Neural cell (in vitro differentiated cells): ENCODE measurements at regions not wholly inside any gene's neighbourhood (a gene's known extent, or its start where the extent isn't known, plus 50 kb on each side); places are given as distances from the start of the nearest gene placed in this dataset.

Experiments
- H2AFZ ChIP-seq: fragments of 200-600, 300-800 bp; sonication (generic), shearing (Covaris generic); 2 replicates; pipeline ENCODE4 v1.6.0; 2014; ENCODE audit warnings: low read depth, mild to moderate bottlenecking, antibody characterized with exemption, low read length, moderate library complexity
- H3F3A ChIP-seq: fragments of 200-600 bp; shearing (Covaris generic); 2 replicates; pipeline ENCODE4 v1.6.1; 2016; ENCODE audit warnings: mild to moderate bottlenecking, moderate library complexity, mixed read lengths, antibody characterized with exemption, low read length; ENCODE audit not compliant: insufficient read depth, poor library complexity, severe bottlenecking
- H3K27ac ChIP-seq: fragments of 200-600, 300-800 bp; sonication (generic), shearing (Covaris generic); 2 replicates; pipeline ENCODE4 v1.5.1; 2014; ENCODE audit warnings: mild to moderate bottlenecking, low read length, moderate library complexity
- H3K27me3 ChIP-seq: fragments of 300-800, 200-600 bp; sonication (generic), shearing (Covaris generic); 2 replicates; pipeline ENCODE4 v1.6.0; 2014; ENCODE audit warnings: mild to moderate bottlenecking, low read depth, low read length, moderate library complexity; ENCODE audit not compliant: insufficient read depth
- H3K36me3 ChIP-seq: fragments of 300-800, 200-600 bp; sonication (generic), shearing (Covaris generic); 2 replicates; pipeline ENCODE4 v1.5.1; 2014; ENCODE audit warnings: mild to moderate bottlenecking, antibody characterized with exemption, low read length, moderate library complexity; ENCODE audit not compliant: insufficient read depth
- H3K4me2 ChIP-seq: fragments of 300-800, 200-600 bp; sonication (generic), shearing (Covaris generic); 2 replicates; pipeline ENCODE4 v1.6.0; 2014; ENCODE audit warnings: mild to moderate bottlenecking, low read length
- H3K4me3 ChIP-seq: fragments of 300-800, 200-600 bp; sonication (generic), shearing (Covaris generic); 2 replicates; pipeline ENCODE4 v1.5.1; 2014; ENCODE audit warnings: mild to moderate bottlenecking, low read length, moderate library complexity
- H3K79me2 ChIP-seq: fragments of 200-600 bp; shearing (Covaris generic); replicated peaks from 2 replicates; pipeline ENCODE4 v1.6.0; 2014; ENCODE audit warnings: mild to moderate bottlenecking, low read length, moderate library complexity; ENCODE audit not compliant: insufficient read depth
- H3K9ac ChIP-seq: fragments of 300-800, 200-600 bp; sonication (generic), shearing (Covaris generic); 2 replicates; pipeline ENCODE4 v1.6.1; 2016; ENCODE audit warnings: mild to moderate bottlenecking, low read length, mixed read lengths
- H3K9me2 ChIP-seq: fragments of 200-600 bp; shearing (Covaris generic); 2 replicates; pipeline ENCODE4 v1.6.1; 2016; ENCODE audit warnings: mild to moderate bottlenecking, low read length, mixed read lengths; ENCODE audit not compliant: insufficient read depth
- H3K9me3 ChIP-seq: fragments of 200-600, 300-800 bp; sonication (generic), shearing (Covaris generic); 2 replicates; pipeline ENCODE4 v1.6.1; 2016; ENCODE audit warnings: mild to moderate bottlenecking, mixed run types, low read length, moderate library complexity, mixed read lengths
- H4K20me1 ChIP-seq: fragments of 200-600 bp; shearing (Covaris generic); 2 replicates; pipeline ENCODE4 v1.6.1; 2016; ENCODE audit warnings: mild to moderate bottlenecking, mixed run types; ENCODE audit not compliant: insufficient read depth
- EP300 ChIP-seq: fragments of 450-650 bp; conservative IDR thresholded peaks from 2 replicates; pipeline ENCODE4 v1.6.1; 2014; ENCODE audit warnings: antibody characterized with exemption, mild to moderate bottlenecking, moderate library complexity; ENCODE audit not compliant: poor library complexity, severe bottlenecking
- EZH2 ChIP-seq: fragments of 200-600, 300-800 bp; shearing (Covaris generic), sonication (generic); IDR thresholded peaks from 2 replicates; pipeline ENCODE4 v1.6.1; 2014; ENCODE audit warnings: antibody characterized with exemption, low read length, borderline replicate concordance, mild to moderate bottlenecking; ENCODE audit not compliant: insufficient read depth, poor library complexity, severe bottlenecking
- MXI1 ChIP-seq: fragments of 450-650 bp; conservative IDR thresholded peaks from 2 replicates; pipeline ENCODE4 v1.6.1; 2014; ENCODE audit warnings: antibody characterized with exemption, mild to moderate bottlenecking; ENCODE audit not compliant: poor library complexity, severe bottlenecking
- POLR2AphosphoS5 ChIP-seq: IDR thresholded peaks from 2 replicates; pipeline ENCODE4 v1.6.1; 2012
- RAD21 ChIP-seq: fragments of 450-650 bp; conservative IDR thresholded peaks from 2 replicates; pipeline ENCODE4 v1.6.1; 2014; ENCODE audit warnings: antibody characterized with exemption, mild to moderate bottlenecking, moderate library complexity
- SMC3 ChIP-seq: fragments of 450-650 bp; conservative IDR thresholded peaks from 2 replicates; pipeline ENCODE4 v1.6.1; 2014; ENCODE audit warnings: antibody characterized with exemption, mild to moderate bottlenecking, moderate library complexity; ENCODE audit not compliant: poor library complexity
- TAF1 ChIP-seq: IDR thresholded peaks from 2 replicates; pipeline ENCODE4 v1.6.1; 2012; ENCODE audit warnings: low read depth
- TF ChIP-seq, protein P1 (sequence below): IDR thresholded peaks from 2 replicates; pipeline ENCODE4 v1.6.1; 2012; ENCODE audit warnings: borderline replicate concordance
- TF ChIP-seq, protein P2 (sequence below): fragments of 450-650 bp; IDR thresholded peaks from 2 replicates; pipeline ENCODE4 v1.5.1; 2014; ENCODE audit warnings: antibody characterized with exemption, mild to moderate bottlenecking, moderate library complexity; ENCODE audit not compliant: poor library complexity, severe bottlenecking

DNA sequence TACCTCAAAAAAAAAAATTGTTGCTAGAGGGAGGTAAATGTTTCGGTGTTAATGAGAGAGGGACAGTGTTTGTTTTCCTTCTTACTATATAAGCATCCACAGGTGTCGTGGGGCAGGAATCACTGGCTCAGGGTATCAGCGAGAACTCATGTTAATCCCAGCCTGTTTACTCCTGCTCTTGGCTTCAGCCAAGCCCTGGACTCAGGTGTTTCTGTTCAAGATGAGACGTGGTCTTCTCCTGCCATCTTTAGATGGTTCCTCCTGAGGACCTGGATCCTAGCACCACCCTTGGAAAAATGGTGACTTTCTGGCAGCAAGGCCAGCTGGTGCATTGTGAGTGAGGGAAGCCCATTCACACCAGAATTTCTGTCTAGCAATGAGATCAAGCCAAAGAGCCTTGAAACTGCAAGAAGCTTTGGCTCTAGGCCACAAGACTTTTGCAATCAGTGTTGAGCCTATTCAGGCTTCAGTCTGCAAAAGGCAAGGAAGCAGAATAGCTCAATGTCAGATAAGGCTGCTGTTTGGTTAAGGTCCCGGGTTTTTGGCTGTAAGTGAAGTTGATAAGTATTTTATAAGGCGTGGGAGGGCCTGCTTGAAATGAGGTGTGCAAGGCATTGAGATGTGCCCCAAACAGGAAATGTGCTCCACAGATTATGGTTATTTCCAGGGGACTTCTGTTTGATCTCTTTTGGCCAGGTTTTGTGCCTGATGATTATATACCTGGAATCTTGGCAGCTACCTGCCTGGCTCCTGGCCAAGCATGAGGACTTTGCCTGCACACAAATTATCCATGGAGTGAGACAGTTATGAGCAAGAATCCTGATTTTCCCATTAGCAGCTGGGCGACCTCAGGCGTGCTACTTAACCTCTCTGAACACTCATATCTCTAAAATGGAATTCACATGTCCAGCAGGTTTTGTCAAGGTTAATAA lies 99.8 kb downstream of the TENT4A start:
- H3K4me3 ChIP-seq, result no peak overlapping the region
- H2AFZ ChIP-seq, result no peak overlapping the region
- no peaks in the 10 kb centered on the region for H3K9me3 ChIP-seq
- no peaks in the 10 kb centered on the region for H3K9me2 ChIP-seq
- no peaks in the 10 kb centered on the region for H4K20me1 ChIP-seq
- H3K27ac ChIP-seq, result no peak overlapping the region
- H3K9ac ChIP-seq, result no peak overlapping the region
- no peaks in the 10 kb centered on the region for H3K27me3 ChIP-seq
- H3K79me2 ChIP-seq, result no peaks in the 10 kb centered on the region
- no peaks in the 10 kb centered on the region for H3K36me3 ChIP-seq
- TF ChIP-seq EP300, result no peak
- TF ChIP-seq, protein P1, sequence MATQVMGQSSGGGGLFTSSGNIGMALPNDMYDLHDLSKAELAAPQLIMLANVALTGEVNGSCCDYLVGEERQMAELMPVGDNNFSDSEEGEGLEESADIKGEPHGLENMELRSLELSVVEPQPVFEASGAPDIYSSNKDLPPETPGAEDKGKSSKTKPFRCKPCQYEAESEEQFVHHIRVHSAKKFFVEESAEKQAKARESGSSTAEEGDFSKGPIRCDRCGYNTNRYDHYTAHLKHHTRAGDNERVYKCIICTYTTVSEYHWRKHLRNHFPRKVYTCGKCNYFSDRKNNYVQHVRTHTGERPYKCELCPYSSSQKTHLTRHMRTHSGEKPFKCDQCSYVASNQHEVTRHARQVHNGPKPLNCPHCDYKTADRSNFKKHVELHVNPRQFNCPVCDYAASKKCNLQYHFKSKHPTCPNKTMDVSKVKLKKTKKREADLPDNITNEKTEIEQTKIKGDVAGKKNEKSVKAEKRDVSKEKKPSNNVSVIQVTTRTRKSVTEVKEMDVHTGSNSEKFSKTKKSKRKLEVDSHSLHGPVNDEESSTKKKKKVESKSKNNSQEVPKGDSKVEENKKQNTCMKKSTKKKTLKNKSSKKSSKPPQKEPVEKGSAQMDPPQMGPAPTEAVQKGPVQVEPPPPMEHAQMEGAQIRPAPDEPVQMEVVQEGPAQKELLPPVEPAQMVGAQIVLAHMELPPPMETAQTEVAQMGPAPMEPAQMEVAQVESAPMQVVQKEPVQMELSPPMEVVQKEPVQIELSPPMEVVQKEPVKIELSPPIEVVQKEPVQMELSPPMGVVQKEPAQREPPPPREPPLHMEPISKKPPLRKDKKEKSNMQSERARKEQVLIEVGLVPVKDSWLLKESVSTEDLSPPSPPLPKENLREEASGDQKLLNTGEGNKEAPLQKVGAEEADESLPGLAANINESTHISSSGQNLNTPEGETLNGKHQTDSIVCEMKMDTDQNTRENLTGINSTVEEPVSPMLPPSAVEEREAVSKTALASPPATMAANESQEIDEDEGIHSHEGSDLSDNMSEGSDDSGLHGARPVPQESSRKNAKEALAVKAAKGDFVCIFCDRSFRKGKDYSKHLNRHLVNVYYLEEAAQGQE, result no peak
- TF ChIP-seq EZH2, result no peak
- TF ChIP-seq TAF1, result no peak
- no peak for TF ChIP-seq RAD21
- TF ChIP-seq, protein P2, sequence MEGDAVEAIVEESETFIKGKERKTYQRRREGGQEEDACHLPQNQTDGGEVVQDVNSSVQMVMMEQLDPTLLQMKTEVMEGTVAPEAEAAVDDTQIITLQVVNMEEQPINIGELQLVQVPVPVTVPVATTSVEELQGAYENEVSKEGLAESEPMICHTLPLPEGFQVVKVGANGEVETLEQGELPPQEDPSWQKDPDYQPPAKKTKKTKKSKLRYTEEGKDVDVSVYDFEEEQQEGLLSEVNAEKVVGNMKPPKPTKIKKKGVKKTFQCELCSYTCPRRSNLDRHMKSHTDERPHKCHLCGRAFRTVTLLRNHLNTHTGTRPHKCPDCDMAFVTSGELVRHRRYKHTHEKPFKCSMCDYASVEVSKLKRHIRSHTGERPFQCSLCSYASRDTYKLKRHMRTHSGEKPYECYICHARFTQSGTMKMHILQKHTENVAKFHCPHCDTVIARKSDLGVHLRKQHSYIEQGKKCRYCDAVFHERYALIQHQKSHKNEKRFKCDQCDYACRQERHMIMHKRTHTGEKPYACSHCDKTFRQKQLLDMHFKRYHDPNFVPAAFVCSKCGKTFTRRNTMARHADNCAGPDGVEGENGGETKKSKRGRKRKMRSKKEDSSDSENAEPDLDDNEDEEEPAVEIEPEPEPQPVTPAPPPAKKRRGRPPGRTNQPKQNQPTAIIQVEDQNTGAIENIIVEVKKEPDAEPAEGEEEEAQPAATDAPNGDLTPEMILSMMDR, result no peak
- TF ChIP-seq SMC3, result no peak
- TF ChIP-seq MXI1, result no peak
- no peak for TF ChIP-seq POLR2AphosphoS5
- H3F3A ChIP-seq, result no peaks in the 10 kb centered on the region
- H3K4me2 ChIP-seq, result no peak overlapping the region

DNA sequence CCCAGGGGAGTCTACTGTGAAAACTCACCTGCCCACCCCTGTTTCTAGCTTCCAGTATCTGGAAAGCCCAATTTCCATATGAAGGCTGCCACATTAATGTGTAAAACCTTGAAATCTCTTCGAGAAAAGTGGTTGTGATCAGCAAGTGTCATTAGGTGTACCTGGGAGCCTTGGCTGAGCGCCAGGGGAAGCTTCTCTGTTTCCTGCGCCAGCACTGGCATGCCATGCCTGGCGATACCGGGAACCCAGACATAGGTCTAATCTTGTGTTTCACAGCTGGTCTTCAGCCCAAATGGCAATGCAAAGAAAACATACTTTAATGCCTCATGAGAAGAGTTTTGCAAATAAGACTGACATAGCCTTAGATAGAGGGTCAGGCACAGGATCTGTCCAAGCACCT lies 101.6 kb downstream of the TENT4A start:
- Histone ChIP-seq H3K27ac (no peak overlapping the region), H3K9me2 (no peaks in the 10 kb centered on the region), H3K4me3 (no peak overlapping the region), H3K9ac (no peak overlapping the region), H3K9me3 (no peaks in the 10 kb centered on the region), H3K79me2 (no peaks in the 10 kb centered on the region), H3K4me2 (no peak overlapping the region), H2AFZ (no peak overlapping the region), H3K36me3 (no peaks in the 10 kb centered on the region), H3K27me3 (no peaks in the 10 kb centered on the region), H4K20me1 (no peaks in the 10 kb centered on the region), H3F3A (no peaks in the 10 kb centered on the region)
- TF ChIP-seq EZH2 (no peak), TAF1 (no peak), RAD21 (no peak), POLR2AphosphoS5 (no peak), MXI1 (no peak), EP300 (no peak)
- TF ChIP-seq, protein P2, result no peak
- TF ChIP-seq, protein P1, result no peak
